Bronchial epithelial cell (primary cell): ENCODE measurements at regions not wholly inside any gene's neighbourhood (a gene's known extent, or its start where the extent isn't known, plus 50 kb on each side); places are given as distances from the start of the nearest gene placed in this dataset.

Source experiments
- DNase-seq: peaks from one replicate; pipeline ENCODE4 v3.0.0-alpha.2; 2010; ENCODE audit warnings: low read depth
- FAIRE-seq: peaks from 2 replicates; lab custom pipeline; 2011; peaks lifted over from hg19 to GRCh38; lab: Jason Lieb, UNC
- H3K27me3 ChIP-seq: 2 replicates; pipeline ENCODE4 v1.5.1; 2011; ENCODE audit warnings: low read length; ENCODE audit not compliant: control insufficient read depth, insufficient read depth
- H3K36me3 ChIP-seq: 2 replicates; pipeline ENCODE4 v1.5.1; 2011; ENCODE audit warnings: low read length; ENCODE audit not compliant: control insufficient read depth, insufficient read depth
- H3K4me3 ChIP-seq: 2 replicates; pipeline ENCODE4 v1.5.1; 2011; ENCODE audit warnings: mild to moderate bottlenecking, low read depth, low read length, control low read depth
- CTCF ChIP-seq: IDR thresholded peaks from 2 replicates; pipeline ENCODE4 v1.5.1; 2011; ENCODE audit warnings: mild to moderate bottlenecking, moderate library complexity, low read length, control low read depth, inconsistent platforms; ENCODE audit not compliant: insufficient read depth, severe bottlenecking

- FAIRE-seq: no peak
- Histone ChIP-seq H3K27me3 (no peaks in the 10 kb centered on the region), H3K4me3 (no peak overlapping the region), H3K36me3 (no peaks in the 10 kb centered on the region)
- no peak for TF ChIP-seq CTCF
- no peak for DNase-seq
These were observed 129.6 kb downstream of the CD24 start for GRCh38 chr6:106844930-106845329.

GRCh38 chr6:106832766-106833510 is 141.6 kb downstream of the CD24 start:
- no peaks in the 10 kb centered on the region for H3K36me3 ChIP-seq
- H3K27me3 ChIP-seq: no peaks in the 10 kb centered on the region
- no peak overlapping the region for H3K4me3 ChIP-seq
- no peak for DNase-seq
- TF ChIP-seq CTCF: no peak
- FAIRE-seq: no peak

- TF ChIP-seq CTCF: no peak
- Histone ChIP-seq H3K27me3 (no peaks in the 10 kb centered on the region), H3K36me3 (no peaks in the 10 kb centered on the region), H3K4me3 (no peak overlapping the region)
- DNase-seq (no peak), FAIRE-seq (no peak)
These were observed 143.6 kb downstream of the CD24 start for GRCh38 chr6:106830930-106831329.

GRCh38 chr6:106829451-106829850 is 145.1 kb downstream of the CD24 start:
- DNase-seq: no peak
- no peak for TF ChIP-seq CTCF
- H3K4me3 ChIP-seq: no peak overlapping the region
- H3K27me3 ChIP-seq: no peaks in the 10 kb centered on the region
- no peaks in the 10 kb centered on the region for H3K36me3 ChIP-seq
- no peak for FAIRE-seq

GRCh38 chr6:106827081-106827480 is 147.4 kb downstream of the CD24 start:
- Histone ChIP-seq H3K4me3 (no peak overlapping the region), H3K27me3 (no peaks in the 10 kb centered on the region), H3K36me3 (no peaks in the 10 kb centered on the region)
- no peak for TF ChIP-seq CTCF
- DNase-seq (no peak), FAIRE-seq (no peak)

GRCh38 chr6:106825156-106825555 is 149.4 kb downstream of the CD24 start:
- DNase-seq (peak; percentile 8), FAIRE-seq (no peak)
- no peak overlapping the region for H3K4me3 ChIP-seq
- TF ChIP-seq CTCF: no peak
- no peaks in the 10 kb centered on the region for H3K27me3 ChIP-seq
- H3K36me3 ChIP-seq: no peaks in the 10 kb centered on the region
